Amniotic epithelial cell (primary cell): ENCODE measurements at regions not wholly inside any gene's neighbourhood (a gene's known extent, or its start where the extent isn't known, plus 50 kb on each side); places are given as distances from the start of the nearest gene placed in this dataset.

Experiments used
- DNase-seq: peaks from one replicate; pipeline ENCODE4 v3.0.0-alpha.2; 2010; ENCODE audit warnings: low read depth

- no peak for DNase-seq
These were observed 455.7 kb upstream of the THBS1 start for GRCh38 chr15:39125226-39125625.

GRCh38 chr15:39125904-39126303 lies 455.0 kb upstream of the THBS1 start:
- peak; percentile 60 for DNase-seq

- peak; percentile 42 for DNase-seq
These were observed 453.6 kb upstream of the THBS1 start for GRCh38 chr15:39127151-39127790.

GRCh38 chr15:39127925-39128617 lies 452.8 kb upstream of the THBS1 start:
- DNase-seq = peak; percentile 98

- DNase-seq = peak; percentile 59
These were observed 452.1 kb upstream of the THBS1 start for GRCh38 chr15:39128746-39129145.

- no peak for DNase-seq
These were observed 450.1 kb upstream of the THBS1 start for GRCh38 chr15:39130556-39131379.

- no peak for DNase-seq
These were observed 449.3 kb upstream of the THBS1 start for GRCh38 chr15:39131609-39132008.

GRCh38 chr15:39132070-39132469 lies 448.8 kb upstream of the THBS1 start:
- DNase-seq = peak; percentile 31

GRCh38 chr15:39132954-39133600 lies 447.8 kb upstream of the THBS1 start:
- peak; percentile 97 for DNase-seq

GRCh38 chr15:39134282-39134681 lies 446.6 kb upstream of the THBS1 start:
- DNase-seq = no peak

GRCh38 chr15:39135989-39136388 lies 444.9 kb upstream of the THBS1 start:
- DNase-seq = peak; percentile 88

- DNase-seq = no peak
These were observed 441.3 kb upstream of the THBS1 start for GRCh38 chr15:39139431-39140059.

GRCh38 chr15:39140060-39140604 lies 440.7 kb upstream of the THBS1 start:
- peak; percentile 94 for DNase-seq

- no peak for DNase-seq
These were observed 438.4 kb upstream of the THBS1 start for GRCh38 chr15:39142500-39142899.

GRCh38 chr15:39143479-39143878 lies 437.4 kb upstream of the THBS1 start:
- DNase-seq = no peak

- DNase-seq = no peak
These were observed 436.8 kb upstream of the THBS1 start for GRCh38 chr15:39144051-39144450.

GRCh38 chr15:39144613-39145499 lies 436.0 kb upstream of the THBS1 start:
- DNase-seq = no peak

- no peak for DNase-seq
These were observed 434.8 kb upstream of the THBS1 start for GRCh38 chr15:39145854-39146625.

GRCh38 chr15:39149636-39150150 lies 431.2 kb upstream of the THBS1 start:
- no peak for DNase-seq

- no peak for DNase-seq
These were observed 429.3 kb upstream of the THBS1 start for GRCh38 chr15:39151545-39151944.
